NCI-H128 (cell line): ENCODE measurements at regions not wholly inside any gene's neighbourhood (a gene's known extent, or its start where the extent isn't known, plus 50 kb on each side); places are given as distances from the start of the nearest gene placed in this dataset.
"Not testable (repeated sequence)": the region's sequence is repeated elsewhere in the genome, so short reads cannot be mapped to it uniquely, and the experiment has no call there.

Source experiments
- DNase-seq: peaks from one replicate; lab custom pipeline; 2025; ENCODE audit not compliant: unreplicated experiment; lab: John Stamatoyannopoulos, UW

GRCh38 chr5:54885636-54886035 is 99.8 kb downstream of the ESM1 start:
- no peak for DNase-seq

GRCh38 chr5:54884195-54884536 is 101.2 kb downstream of the ESM1 start:
- DNase-seq = no peak

- no peak for DNase-seq
These were observed 101.8 kb downstream of the ESM1 start for GRCh38 chr5:54883374-54884194.

- DNase-seq = no peak
These were observed 102.6 kb downstream of the ESM1 start for GRCh38 chr5:54882841-54883240.

- DNase-seq = no peak
These were observed 103.3 kb downstream of the ESM1 start for GRCh38 chr5:54882101-54882500.

- no peak for DNase-seq
These were observed 103.9 kb downstream of the ESM1 start for GRCh38 chr5:54881286-54882005.

- no peak for DNase-seq
These were observed 108.4 kb downstream of the ESM1 start for GRCh38 chr5:54876976-54877375.

GRCh38 chr5:54876556-54876955 is 108.8 kb downstream of the ESM1 start:
- DNase-seq = no peak

- DNase-seq = no peak
These were observed 110.9 kb downstream of the ESM1 start for GRCh38 chr5:54874337-54875021.

- no peak for DNase-seq
These were observed 111.7 kb downstream of the ESM1 start for GRCh38 chr5:54873691-54874090.

- DNase-seq = no peak
These were observed 112.6 kb downstream of the ESM1 start for GRCh38 chr5:54872810-54873209.

GRCh38 chr5:54870271-54870670 is 115.1 kb downstream of the ESM1 start:
- no peak for DNase-seq

GRCh38 chr5:54869691-54870090 is 115.7 kb downstream of the ESM1 start:
- no peak for DNase-seq

GRCh38 chr5:54868511-54869483 is 116.6 kb downstream of the ESM1 start:
- DNase-seq = no peak

- DNase-seq = no peak
These were observed 118.0 kb downstream of the ESM1 start for GRCh38 chr5:54867310-54867944.

GRCh38 chr5:54864911-54865515 is 120.4 kb downstream of the ESM1 start:
- DNase-seq = not testable (repeated sequence)

GRCh38 chr5:54862036-54862435 is 123.4 kb downstream of the ESM1 start:
- no peak for DNase-seq

- no peak for DNase-seq
These were observed 124.0 kb downstream of the ESM1 start for GRCh38 chr5:54861212-54861894.

- DNase-seq = no peak
These were observed 125.1 kb downstream of the ESM1 start for GRCh38 chr5:54860321-54860720.
